HG03575 (cell line): ENCODE measurements at regions not wholly inside any gene's neighbourhood (a gene's known extent, or its start where the extent isn't known, plus 50 kb on each side); places are given as distances from the start of the nearest gene placed in this dataset.
"Not testable (repeated sequence)": the region's sequence is repeated elsewhere in the genome, so short reads cannot be mapped to it uniquely, and the experiment has no call there.

Experiments
- ATAC-seq: cut with Tn5 transposase; IDR thresholded peaks from one replicate; pipeline ENCODE4 v1.9.1; 2021; ENCODE audit not compliant: unreplicated experiment, insufficient number of reproducible peaks, low FRiP score; ENCODE audit errors: extremely low read depth

DNA sequence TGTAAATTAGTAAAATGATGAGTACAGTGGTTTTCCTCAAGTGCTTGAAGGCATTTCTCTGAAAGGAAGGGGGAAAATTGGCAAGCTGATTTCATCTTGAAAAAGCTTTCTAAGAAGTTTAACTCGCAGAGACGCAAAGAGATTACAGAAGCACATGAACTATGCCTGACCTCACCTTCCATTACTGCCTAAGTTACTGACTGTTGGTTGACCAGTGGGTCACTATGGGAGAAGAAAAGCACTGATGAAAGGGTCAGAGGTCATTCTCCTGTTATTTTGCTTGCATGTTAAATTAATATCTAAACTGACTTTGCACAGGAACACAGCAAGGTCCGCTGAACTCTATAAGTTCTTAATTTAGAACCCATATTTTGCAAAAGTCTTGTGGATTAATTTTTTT lies 225.6 kb downstream of the ARL4A start:
- ATAC-seq = no peak

DNA sequence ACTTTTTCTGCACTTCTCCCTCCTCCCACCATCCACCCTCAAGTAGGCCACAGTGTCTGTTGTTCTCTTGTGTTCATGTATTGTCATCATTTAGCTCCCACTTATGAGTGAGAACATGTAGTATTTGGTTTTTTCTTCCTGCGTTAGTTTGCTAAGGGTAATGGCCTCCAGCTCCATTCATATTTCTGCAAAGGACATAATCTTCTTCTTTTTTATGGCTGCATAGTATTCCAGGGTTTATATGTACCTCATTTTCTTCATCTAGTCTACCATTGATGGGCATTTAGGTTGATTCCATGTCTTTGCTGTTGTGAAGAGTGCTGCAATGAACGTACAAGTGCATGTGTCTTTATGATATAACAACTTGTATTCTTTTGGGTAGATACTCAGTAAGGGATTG lies 230.4 kb downstream of the ARL4A start:
- ATAC-seq = no peak

DNA sequence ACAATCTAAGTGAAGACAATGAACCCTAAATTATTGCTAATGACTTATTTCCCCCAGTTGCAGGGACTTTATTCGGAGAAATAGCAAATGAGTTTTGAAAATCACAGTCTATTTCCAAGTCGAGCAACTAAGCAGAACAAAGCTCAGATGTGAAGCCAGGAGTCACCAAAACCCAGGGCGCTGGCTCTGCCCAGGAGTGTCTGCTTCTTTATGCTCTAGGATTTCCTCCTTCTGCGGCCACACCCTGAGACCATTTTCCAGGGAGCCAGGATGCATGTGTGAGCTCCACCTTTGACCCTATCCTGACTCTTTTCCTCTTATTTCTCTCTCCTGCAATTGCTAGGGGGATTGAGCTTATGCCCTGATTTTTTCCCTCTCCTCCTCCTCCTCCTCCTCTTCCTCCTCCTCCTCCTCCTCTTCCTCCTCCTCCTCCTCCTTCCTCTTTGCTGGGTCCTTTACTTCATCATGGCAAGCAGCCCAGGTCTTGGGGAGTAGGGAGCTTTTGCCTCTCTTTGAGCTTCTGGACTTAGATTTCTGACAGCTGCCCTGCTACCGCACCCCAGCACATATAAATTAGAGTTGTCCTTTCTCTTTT lies 234.4 kb downstream of the ARL4A start:
- no peak for ATAC-seq

DNA sequence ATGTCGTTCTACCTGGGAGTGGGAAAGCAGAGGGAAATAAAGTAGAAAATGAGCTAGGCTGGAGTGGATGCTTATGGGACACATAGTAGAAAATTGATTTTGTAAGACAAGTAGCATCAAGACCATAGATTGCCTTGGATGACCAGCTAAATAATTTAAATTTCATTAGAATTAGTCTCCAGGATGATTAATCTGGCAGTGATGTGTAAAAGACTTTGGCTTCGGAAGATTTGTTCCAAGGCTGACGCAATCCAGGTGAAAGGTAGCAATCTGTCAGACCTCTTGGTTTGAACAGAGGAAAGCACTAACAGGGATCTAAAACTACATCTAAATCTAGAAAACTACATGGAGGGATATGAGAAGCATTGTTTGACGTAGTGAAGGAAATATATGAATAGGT lies 236.5 kb downstream of the ARL4A start:
- no peak for ATAC-seq

DNA sequence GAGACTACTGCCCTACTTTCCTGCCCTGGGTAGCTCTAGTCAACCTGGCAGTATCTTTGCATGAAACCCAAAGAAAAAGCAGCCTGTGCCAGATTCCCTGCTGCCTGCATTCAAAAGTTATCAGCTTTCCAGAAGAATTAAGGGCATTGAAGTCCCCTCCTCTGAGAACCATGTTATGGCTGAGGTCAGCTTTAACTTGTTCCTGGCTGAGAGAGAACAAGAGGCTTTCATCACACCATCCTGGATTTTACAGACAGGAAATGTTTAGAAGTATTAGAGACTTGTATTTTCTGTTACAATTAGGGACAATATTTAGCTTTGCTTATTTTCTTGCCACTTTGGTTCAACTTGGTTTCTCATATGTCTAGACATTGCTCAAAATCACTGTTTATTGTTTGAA lies 238.8 kb downstream of the ARL4A start:
- no peak for ATAC-seq

DNA sequence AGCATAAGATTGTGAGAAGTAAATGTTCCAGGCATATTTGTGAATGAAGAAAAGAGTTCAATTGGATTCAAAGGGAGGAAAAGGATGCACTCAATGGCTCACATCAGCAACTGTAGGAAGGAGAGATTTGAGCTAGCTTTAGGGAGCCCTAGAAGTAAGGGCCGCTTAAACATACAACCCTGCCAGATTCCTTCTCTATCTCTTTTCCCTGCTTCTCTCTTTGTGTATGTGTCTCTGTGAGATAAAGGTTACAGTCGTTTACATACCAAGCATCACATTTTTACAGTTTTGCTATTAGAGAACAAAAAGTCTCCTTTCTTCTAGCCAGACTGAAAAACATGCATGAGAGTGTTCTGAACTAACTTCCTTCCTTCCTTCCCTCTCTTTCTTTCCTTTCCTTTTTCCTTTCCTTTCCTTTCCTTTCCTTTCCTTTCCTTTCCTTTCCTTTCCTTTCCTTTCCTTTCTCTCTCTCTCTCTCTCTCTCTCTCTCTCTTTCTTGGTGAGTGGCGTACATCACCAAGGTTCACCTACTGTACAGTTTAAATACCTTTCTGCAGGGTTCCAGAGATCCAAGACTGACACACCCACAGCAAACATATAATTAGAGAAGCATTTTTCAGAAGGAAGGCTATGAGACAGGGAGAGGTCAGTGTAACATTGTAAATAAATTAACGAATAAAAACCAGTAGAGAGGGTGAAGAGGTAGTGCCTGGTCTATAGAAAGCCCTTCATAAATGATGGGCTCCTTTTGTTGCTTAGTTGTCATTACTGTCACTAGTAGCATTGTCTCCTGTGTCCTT lies 240.4 kb downstream of the ARL4A start:
- no peak for ATAC-seq

DNA sequence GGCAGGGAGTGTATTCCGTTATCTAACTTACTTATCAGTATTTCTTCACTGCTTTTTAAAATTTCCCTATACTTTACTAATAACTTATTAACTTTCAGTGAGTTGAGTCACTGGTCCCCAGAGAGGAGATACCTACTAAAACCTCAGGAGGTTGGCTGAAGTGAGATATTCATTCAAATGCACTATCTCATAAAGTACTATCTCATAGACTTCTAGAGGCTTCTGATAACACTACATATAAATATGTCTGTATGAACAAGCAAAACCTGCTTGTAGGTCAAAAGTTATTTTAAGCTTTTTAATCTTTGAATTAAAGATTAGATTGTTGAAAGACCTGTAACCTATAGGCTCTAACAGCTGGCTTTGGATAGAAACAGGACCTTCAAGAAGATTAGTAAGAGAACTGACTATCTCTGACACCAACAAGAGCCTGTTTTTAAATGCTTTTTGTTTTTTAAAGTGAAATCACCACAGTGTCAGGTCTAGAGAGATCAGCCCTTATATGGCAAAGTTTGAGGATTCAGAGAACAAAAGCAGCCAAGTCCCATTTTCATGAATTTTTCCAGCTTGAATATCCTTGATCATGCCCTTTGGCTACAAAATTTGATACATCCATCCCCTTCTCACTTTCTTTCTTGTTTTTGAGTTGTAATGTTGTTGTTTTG lies 242.2 kb downstream of the ARL4A start:
- ATAC-seq = no peak

DNA sequence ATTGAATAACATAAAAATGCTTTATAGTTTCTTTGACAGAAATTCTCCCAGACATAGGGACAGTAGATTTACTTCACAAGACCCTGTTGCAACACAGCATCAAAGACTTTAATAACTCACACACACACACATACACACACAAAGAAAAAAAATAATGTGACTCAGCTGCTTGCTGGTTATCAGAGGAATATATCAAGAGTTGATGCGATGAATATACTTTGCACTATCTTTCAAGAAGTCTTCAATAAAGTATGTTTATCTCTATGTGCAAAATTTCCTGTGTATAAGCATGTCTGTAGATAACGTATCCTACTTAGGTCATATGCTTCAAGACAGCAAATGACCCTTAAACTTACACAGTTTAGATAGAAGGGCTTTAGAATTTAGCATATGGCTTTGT lies 243.1 kb downstream of the ARL4A start:
- ATAC-seq = no peak

DNA sequence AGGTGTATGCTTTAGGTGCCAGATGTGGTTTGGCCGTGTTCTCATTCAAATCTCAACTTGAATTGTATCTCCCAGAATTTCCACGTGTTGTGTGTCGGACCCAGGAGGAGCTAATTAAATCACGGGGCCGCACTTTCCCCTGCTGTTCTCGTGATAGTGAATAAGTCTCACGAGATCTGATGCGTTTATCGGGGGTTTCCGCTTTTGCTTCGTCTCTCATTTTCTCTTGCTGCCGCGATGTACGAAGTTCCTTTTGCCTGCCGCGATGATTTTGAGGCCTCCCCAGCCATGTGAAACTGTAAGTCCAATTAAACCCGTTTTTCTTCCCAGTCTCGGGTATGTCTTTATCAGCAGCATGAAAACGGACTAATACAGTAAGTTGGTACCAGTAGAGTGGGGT lies 244.0 kb downstream of the ARL4A start:
- ATAC-seq = not testable (repeated sequence)

DNA sequence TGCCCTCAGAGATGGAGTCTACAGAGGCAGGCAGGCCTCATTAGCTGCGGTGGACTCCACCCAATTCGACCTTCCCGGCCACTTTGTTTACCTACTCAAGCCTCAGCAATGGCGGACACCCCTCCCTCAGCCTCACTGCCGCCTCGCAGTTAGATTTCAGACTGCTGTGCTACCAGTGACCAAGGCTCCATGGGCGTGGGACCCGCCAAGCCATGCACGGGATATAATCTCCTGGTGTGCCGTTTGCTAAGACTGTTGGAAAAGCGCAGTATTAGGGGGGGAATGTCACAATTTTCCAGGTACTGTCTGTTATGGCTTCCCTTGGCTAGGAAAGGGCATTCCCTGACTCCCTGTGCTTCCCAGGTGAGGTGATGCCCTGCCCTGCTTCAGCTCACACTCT lies 252.3 kb downstream of the ARL4A start:
- no peak for ATAC-seq

DNA sequence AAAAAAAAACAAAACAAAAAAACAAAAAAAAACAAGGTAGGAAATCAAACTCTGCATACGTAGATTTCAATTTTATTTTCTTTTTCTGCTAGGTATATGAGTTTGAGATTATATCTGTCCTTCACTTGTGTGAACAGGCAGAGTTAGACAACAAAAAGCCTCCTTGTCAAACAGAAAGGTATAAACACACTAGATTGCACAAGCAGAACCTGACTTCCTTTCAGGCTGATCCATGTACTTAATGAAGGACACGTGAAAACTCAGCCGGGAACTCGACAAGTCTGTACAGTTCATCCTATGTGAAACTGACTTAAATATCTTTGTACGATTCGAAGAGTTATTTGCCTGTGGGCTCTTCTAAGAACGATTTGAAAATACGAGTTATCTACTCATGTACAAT lies 254.1 kb downstream of the ARL4A start:
- ATAC-seq = no peak

DNA sequence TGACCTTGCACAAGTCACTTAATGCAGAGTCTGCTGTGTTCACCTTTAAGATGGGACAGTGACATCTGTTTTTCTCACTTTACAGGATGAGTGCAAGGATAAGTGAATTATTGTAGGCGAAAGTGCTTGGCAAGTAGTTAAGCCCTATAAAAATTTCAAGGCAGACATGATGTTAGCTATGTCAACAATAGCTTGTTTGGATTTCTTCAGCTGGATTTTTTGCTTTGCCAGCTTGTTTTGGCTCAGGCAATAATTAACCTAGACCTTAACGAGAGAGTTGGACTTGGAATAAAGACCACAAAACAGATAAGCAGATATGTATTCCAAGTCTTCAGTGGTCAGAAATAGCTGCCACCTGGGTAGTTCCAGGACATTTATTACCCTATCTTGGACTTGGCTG lies 255.2 kb downstream of the ARL4A start:
- ATAC-seq = no peak

DNA sequence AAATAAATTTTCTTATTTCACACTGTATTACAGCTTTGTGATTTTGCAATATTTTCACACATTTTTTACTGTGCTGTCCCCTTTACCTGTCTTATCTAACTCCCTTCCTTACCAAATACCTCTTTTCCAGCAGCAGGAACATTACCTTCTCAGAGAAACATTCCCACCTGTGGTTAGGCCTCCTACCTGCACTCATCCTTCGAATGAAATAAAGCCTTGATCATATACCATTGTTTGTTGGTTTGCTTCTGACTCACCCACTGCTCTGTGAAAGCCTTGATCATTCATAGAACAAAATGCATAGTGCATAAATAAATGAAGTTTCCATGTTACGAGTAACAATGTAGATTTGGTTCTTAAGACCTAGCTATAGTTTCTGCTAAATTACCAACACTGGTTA lies 256.3 kb downstream of the ARL4A start:
- ATAC-seq = no peak

DNA sequence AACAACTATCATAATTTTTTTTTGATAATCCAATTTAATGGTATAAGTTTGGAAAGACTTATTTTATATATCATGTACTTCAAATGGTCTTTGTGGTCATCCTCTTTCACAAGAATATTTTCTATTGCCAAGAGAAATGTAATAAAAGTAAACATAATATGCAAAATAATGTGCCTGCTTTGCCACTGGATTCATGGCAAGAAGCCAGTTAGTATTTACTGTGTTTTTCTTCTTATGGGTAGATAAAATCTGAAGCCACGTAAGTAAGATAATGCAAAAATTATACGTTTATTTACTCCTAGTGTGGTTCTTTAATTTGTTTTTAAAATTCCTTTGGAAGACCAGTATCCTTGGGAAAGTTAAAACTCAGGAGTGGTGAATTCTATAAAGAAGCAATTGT lies 258.5 kb downstream of the ARL4A start:
- no peak for ATAC-seq

DNA sequence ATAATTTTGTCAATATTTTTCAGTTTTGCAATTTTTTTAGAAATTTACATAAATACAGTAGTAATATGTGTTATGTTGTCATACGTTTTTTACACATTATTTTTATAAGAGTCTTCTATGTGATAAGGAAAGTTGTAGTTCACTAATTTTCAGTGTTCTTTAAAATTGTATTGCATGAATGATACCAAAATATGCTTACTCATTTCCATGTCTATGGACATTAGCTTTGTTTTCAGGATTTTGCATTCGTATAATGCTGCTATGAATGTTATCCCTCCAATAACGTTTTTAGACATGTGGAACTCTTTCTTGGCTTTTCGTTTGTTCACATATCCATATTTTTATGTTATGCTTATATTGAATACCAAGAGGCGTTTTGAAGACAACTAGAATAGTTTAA lies 260.0 kb downstream of the ARL4A start:
- no peak for ATAC-seq

DNA sequence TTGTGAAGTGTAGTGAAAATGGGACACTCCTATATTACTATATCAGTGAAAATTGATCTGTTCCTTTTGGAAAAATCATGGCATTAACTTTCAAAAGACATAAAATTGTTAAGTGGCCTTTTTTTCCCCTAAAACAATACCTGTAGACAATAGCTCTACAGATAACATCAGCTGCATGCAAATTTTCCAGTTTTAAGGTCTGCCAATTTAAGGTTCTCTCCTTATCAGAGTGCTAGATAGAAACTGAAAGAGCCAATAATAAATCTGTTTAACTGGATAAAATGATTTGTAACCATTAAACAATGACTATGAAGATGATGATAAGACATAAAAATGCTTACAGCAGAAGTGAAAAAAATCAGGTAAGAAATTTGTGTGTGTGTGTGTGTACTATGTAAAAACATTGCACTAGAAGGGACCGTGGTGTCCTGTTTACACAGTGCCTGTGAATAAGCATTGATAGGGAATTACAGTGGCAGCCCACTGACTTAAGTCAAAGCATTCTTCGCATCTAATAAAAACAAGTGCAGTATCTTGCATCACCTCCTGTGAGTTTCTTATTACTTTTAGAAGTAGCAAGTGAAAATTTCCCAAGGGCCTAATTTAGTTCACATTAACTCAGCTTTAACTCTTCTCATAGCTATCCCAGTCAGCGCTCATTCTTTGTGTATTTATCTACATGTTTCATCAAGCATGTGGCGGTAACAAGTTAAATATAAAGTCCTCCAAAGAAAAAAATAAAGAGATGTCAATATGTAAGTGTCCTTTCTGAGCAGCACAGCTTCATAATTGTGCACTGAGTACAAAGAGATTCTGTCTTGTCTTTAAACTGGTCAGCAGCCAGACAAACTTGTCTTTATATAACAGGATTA lies 261.9 kb downstream of the ARL4A start:
- no peak for ATAC-seq

DNA sequence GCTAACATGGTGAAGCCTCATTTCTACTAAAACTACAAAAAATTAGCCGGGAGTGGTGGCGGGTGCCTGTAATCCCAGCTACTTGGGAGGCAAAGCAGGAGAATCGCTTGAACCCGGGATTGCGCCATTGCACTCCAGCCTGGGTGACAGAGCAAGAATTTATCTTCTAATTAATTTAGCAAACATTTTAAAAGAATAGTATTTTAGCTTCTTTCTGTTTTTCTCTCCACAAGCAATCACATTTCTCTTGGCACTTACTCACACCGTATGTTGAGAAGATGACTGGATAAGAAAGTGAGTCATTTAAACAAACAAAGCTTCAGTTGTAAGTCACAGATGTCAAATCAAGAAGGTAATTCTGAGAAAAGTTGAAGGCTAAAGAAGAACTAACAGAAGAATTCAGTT lies 264.0 kb downstream of the ARL4A start:
- ATAC-seq = no peak

DNA sequence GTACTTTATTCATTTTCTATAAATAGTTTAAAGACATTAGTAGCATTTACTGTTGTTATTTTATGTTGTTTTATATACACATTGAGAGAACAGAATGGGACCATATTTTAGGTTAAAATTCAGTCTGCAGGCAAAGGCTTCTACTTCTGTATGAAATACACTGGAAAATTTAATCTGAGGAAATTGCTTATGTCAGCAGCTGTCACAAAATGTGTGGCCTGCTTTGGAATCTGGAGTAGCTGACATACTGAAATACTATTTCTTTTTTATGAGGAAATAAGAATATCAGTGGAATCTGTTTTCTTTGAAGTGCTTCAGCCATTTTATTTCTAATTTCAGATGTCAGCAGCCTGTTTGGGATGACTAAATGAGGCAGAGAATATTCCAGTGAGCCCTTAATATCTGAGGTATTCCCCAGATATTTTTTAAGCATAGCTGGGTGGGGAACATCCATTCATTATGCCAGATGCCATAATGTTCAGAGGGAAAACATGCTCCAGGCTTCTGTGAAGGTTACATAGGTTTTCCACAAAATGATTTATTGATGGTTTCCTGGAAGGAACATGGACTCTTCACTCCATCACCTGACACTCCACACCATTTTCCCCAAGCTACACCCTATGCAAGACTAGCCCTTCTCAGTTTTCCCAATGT lies 267.1 kb downstream of the ARL4A start:
- ATAC-seq = no peak

DNA sequence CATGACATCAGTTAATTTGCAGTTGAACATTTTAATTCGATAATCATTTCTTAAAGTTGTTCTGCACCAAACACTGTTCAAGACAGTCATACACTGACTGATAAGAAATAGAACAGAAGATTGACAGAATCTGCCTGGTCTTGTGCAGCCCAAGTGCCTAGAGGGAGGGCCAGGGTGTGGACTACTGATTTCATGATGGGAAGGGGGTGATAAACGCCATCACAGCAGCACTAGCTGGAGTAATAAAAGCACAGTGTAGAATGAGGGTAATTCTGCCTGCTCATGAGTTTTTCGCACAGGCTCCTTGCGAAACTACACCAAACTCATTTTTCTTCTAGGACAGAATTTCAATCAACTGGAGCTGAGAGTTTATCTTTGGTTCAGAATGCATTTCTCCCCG lies 270.1 kb downstream of the ARL4A start:
- no peak for ATAC-seq
